ENCODE measurements at regions not wholly inside any gene's neighbourhood (a gene's known extent, or its start where the extent isn't known, plus 50 kb on each side); places are given as distances from the start of the nearest gene placed in this dataset.
"Not testable (repeated sequence)": the region's sequence is repeated elsewhere in the genome, so short reads cannot be mapped to it uniquely, and the experiment has no call there.

GRCh38 chr6:100099189-100100074, 105.4 kb upstream of the MCHR2 start:
- no peaks in the 10 kb centered on the region for H3K9me3 Mint-ChIP-seq
- H3K4me1 Mint-ChIP-seq = no peaks in the 10 kb centered on the region
- H3K27me3 Mint-ChIP-seq = peaks cover 2% of the 10 kb centered on the region
- H3K4me3 Mint-ChIP-seq = no peak overlapping the region
- no peak overlapping the region for H3K27ac Mint-ChIP-seq
- no peaks in the 10 kb centered on the region for H3K36me3 Mint-ChIP-seq

- H3K27me3 Mint-ChIP-seq = peaks cover under 1% of the 10 kb centered on the region
- H3K27ac Mint-ChIP-seq = no peak overlapping the region
- no peaks in the 10 kb centered on the region for H3K9me3 Mint-ChIP-seq
- H3K4me3 Mint-ChIP-seq = no peak overlapping the region
- H3K4me1 Mint-ChIP-seq = no peaks in the 10 kb centered on the region
- no peaks in the 10 kb centered on the region for H3K36me3 Mint-ChIP-seq
These were observed 102.9 kb upstream of the MCHR2 start for GRCh38 chr6:100096936-100097335.

DNA sequence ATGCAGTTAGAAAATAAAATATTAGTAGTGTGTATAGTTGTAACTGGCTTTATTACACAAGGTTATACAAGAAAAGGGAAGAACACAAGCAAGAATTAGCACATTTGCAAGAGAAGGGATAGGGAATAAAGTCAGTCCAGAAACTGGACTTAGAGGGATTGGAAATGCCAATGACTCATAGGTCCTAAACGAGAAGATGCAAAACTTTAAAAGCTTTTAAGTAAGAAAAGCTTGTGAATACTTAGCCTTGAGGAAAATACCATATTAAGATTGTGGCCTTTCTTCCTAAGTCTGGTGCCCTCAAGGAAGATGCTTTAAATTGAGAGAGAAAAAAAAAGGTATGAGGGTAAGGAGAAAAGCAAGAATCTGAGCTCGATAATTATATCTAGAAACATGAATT, 102.3 kb upstream of the MCHR2 start:
- no peaks in the 10 kb centered on the region for H3K4me1 Mint-ChIP-seq
- no peak overlapping the region for H3K4me3 Mint-ChIP-seq
- no peaks in the 10 kb centered on the region for H3K36me3 Mint-ChIP-seq
- H3K9me3 Mint-ChIP-seq = no peaks in the 10 kb centered on the region
- H3K27ac Mint-ChIP-seq = no peak overlapping the region
- H3K27me3 Mint-ChIP-seq = no peaks in the 10 kb centered on the region

DNA sequence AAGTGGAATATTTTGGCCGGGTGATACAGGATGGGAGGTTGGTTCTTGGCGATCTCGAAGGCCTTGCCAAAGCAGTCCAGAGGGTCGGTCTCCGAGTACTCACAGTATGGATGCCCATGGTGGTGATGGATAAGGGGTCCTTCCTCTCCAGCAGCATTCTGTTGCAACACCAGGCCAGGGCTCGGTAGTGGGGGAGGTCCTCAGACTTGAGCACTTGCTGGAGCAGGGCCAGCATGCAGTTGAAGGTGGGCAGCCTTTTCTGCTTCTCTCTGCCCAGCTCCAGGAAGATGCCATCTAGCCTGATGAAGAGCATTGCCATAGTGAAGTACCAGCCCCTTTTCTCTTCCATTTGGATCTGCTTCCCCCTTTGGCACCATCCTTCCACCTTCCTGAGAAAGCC, 99.4 kb upstream of the MCHR2 start:
- no peaks in the 10 kb centered on the region for H3K36me3 Mint-ChIP-seq
- H3K4me1 Mint-ChIP-seq = no peaks in the 10 kb centered on the region
- no peaks in the 10 kb centered on the region for H3K27me3 Mint-ChIP-seq
- H3K9me3 Mint-ChIP-seq = no peaks in the 10 kb centered on the region
- H3K4me3 Mint-ChIP-seq = no peak overlapping the region
- H3K27ac Mint-ChIP-seq = no peak overlapping the region

GRCh38 chr6:100088009-100088408, 94.0 kb upstream of the MCHR2 start:
- Mint-ChIP-seq H3K9me3 (no peaks in the 10 kb centered on the region), H3K4me3 (no peak overlapping the region), H3K27ac (no peak overlapping the region), H3K36me3 (no peaks in the 10 kb centered on the region), H3K27me3 (no peaks in the 10 kb centered on the region), H3K4me1 (no peaks in the 10 kb centered on the region)

DNA sequence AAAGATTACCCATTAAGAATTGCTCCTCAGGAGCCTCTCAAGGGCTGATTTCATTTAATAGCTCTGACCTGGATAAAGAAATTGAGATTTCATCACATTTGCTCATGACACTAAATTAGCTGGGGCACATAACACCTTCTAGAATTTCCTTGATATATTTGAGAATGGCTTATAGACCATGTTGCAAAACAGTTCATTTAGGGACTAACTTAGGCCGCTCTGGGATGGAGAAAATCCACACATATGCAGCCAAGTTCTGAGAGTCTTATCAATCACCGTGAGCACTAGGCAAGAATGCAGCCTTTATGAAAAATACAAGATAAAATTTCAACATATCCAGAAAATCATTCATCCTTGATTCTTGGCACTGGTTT, 91.0 kb upstream of the MCHR2 start:
- Mint-ChIP-seq H3K36me3 (no peaks in the 10 kb centered on the region), H3K27me3 (no peaks in the 10 kb centered on the region), H3K4me3 (no peak overlapping the region), H3K9me3 (no peaks in the 10 kb centered on the region), H3K27ac (no peak overlapping the region), H3K4me1 (no peaks in the 10 kb centered on the region)

DNA sequence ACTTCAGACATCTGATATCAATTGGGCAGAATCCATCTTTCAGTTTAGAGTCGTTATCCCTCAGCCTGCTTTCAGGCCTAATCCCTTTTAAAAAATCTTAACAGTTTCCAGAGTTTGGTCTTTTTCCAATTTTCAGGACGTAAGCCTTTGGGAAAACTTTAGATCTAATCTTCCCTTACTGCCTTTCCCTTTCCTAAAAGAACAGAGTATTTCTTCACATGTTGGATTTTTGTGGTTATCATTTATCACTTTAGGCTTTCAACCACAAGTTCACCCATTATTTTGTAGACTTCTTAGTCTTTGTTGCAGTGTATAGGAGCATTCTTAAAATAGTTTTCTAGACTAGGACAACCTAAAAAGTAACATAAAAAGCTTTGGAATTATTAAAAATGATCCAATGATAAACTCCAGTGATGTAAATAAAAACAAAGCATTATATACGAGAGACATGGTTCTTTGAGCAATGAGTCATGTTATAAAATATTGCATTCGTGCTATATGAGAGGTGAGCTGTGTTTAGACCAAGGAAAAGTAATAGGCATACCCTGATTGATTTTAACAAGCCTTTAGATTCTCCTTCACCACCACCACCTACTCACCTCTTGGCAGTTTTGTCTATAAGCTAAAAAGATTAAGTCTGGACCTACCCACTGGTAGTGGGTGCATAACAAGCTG, 90.4 kb upstream of the MCHR2 start:
- H3K9me3 Mint-ChIP-seq = no peaks in the 10 kb centered on the region
- H3K36me3 Mint-ChIP-seq = no peaks in the 10 kb centered on the region
- H3K27ac Mint-ChIP-seq = no peak overlapping the region
- no peak overlapping the region for H3K4me3 Mint-ChIP-seq
- H3K4me1 Mint-ChIP-seq = no peaks in the 10 kb centered on the region
- no peaks in the 10 kb centered on the region for H3K27me3 Mint-ChIP-seq

DNA sequence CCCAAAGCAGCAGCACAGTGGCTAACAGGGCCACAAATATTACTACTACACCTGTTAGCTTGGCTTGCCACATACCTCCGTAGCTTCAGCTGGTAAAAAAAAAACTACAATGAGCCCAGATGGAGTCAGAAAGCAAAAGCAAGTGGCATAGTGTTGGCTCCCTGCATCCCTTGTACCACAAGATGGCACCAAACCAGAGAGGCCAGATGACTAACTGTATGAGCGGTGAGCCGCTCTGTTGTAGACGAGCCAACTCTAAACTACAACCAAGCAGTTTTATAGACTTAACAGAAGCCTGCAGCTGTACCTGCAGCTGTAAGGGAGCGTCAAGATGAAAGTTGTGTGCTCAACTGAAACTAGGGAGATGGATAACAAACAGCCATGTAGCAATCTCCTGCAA, 84.5 kb upstream of the MCHR2 start:
- Mint-ChIP-seq H3K27me3 (no peaks in the 10 kb centered on the region), H3K36me3 (no peaks in the 10 kb centered on the region), H3K27ac (no peak overlapping the region), H3K9me3 (no peaks in the 10 kb centered on the region), H3K4me3 (no peak overlapping the region), H3K4me1 (no peaks in the 10 kb centered on the region)

GRCh38 chr6:100065348-100065747, 71.3 kb upstream of the MCHR2 start:
- no peak overlapping the region for H3K4me3 Mint-ChIP-seq
- no peaks in the 10 kb centered on the region for H3K4me1 Mint-ChIP-seq
- peaks cover 4% of the 10 kb centered on the region for H3K27me3 Mint-ChIP-seq
- H3K36me3 Mint-ChIP-seq = peaks cover 3% of the 10 kb centered on the region
- H3K9me3 Mint-ChIP-seq = peaks cover 4 to 18% (median 4%) of the 10 kb centered on the region in 3 donors
- H3K27ac Mint-ChIP-seq = no peak overlapping the region

DNA sequence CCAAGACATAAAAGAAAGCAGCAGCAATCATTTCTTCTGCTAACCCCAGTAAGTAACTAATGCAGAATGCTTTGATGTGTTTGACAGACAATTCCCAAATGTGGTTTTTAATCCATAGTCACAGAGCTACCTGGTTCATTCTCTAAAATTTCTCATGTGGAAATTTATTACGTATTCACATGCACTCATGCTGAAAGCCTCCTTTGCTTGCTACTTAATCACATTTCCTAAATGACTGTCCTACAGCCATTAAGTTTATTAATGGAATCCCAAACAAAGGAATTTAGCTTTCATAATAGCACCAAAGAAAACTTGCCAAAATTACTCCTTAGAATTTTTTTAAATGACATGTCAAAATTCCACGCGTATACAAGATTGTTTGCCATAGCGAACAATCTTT, 68.6 kb upstream of the MCHR2 start:
- H3K27ac Mint-ChIP-seq = no peak overlapping the region
- H3K4me3 Mint-ChIP-seq = no peak overlapping the region
- H3K9me3 Mint-ChIP-seq = peaks cover under 1 to 10% (median 8%) of the 10 kb centered on the region in 3 donors
- H3K4me1 Mint-ChIP-seq = no peaks in the 10 kb centered on the region
- H3K27me3 Mint-ChIP-seq = peaks cover 4% of the 10 kb centered on the region
- H3K36me3 Mint-ChIP-seq = peaks cover 4% of the 10 kb centered on the region

DNA sequence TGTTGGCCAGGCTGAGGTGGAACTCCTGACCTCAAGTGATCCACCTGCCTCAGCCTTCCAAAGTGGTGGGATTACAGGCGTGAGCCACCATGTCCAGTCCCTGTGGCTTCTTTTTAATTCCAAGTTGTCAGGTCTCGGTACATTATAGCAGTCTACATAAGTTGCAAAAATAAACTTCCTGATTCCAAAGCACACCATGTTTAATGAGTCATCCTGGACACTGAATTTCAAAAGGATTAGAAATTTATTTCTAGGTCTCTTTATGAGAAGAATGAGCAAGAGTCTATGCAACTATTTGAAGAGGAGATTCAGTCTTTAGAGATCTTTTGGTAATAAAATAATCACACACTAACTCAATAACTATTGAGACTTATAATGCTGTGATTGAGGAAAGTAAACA, 63.9 kb upstream of the MCHR2 start:
- Mint-ChIP-seq H3K27ac (no peak overlapping the region), H3K27me3 (peaks cover 4% of the 10 kb centered on the region), H3K36me3 (peaks cover 3% of the 10 kb centered on the region), H3K4me1 (no peaks in the 10 kb centered on the region), H3K4me3 (no peak overlapping the region), H3K9me3 (peaks cover 3 to 7% (median 4%) of the 10 kb centered on the region in 3 donors)

DNA sequence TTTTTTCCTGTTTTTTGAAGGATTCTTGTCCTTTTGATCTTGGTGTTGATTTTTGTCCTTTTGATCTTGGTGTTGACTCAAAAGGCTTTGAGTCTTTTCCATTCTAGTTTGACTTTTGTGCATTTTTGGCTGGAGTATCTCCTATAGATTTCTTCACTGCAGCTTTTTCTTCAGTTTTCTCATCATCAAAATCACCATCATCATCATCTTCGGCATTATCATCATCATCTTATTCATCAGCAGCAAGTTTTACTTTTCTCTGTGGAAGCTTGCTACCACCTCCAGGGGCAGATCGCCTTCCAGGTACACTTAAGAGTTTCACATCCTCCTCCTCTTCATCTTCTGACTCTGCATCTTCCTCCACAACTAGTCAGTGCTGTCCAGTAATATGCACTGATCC, 56.5 kb upstream of the MCHR2 start:
- H3K36me3 Mint-ChIP-seq = no peaks in the 10 kb centered on the region
- H3K9me3 Mint-ChIP-seq = peaks cover 0 to 7% (median 4%) of the 10 kb centered on the region in 3 donors

GRCh38 chr6:100043961-100044360, 49.9 kb upstream of the MCHR2 start:
- H3K4me3 Mint-ChIP-seq, H3K27me3 Mint-ChIP-seq, H3K36me3 Mint-ChIP-seq, H3K27ac Mint-ChIP-seq, H3K4me1 Mint-ChIP-seq, H3K9me3 Mint-ChIP-seq: not testable (repeated sequence)

More for the DNA sequence above, 56.5 kb upstream of the MCHR2 start:
- Mint-ChIP-seq H3K4me1 (no peaks in the 10 kb centered on the region), H3K4me3 (no peak overlapping the region), H3K27ac (no peak overlapping the region), H3K27me3 (no peaks in the 10 kb centered on the region)

All from IgD-negative memory B cell (primary cell).